ENCODE measurements at regions not wholly inside any gene's neighbourhood (a gene's known extent, or its start where the extent isn't known, plus 50 kb on each side); places are given as distances from the start of the nearest gene placed in this dataset.

DNA sequence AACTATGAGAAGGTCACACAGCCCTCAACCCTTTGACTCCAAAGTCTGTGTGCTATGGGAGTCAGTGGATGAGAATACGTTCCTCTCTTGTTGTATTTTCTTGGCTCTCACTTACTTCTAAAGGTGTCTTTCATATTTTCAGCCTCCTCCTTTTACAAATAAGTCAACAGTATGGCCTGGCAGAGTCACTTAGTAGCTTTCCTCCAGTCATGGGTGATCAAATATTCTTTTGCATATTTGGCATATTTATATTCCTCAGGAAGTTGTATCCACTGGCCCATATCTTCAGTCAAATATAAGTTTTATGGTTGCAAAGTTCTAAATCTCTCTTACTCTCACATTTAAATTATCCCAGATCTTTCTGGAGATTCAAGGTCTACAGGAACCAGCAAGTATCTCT, 327.5 kb downstream of the ETS1 start:
- no peaks in the 10 kb centered on the region for H3K4me1 ChIP-seq (ENCODE audit: control insufficient read depth, insufficient read depth, low read length)
- dilution Hi-C loops (cut with HindIII; ENCODE audit: low sequenced_read_pairs, unreplicated experiment): no loop called here
- no peaks in the 10 kb centered on the region for H4K20me1 ChIP-seq (ENCODE audit: insufficient read depth, low read length)
- CTCF ChIA-PET: interaction anchor here (0.7 to 1.3 kb wide), 2 partner anchors 52 to 246 kb away, joined by 3 read pairs; no protein-coding TSS in a partner anchor
- no peak overlapping the region for H3K56ac ChIP-seq (ENCODE audit: extremely low read depth, insufficient read depth, low read length)
- DNase-seq (no peak), ATAC-seq (ENCODE audit: low read depth) (no peak)
- no peak overlapping the region for H3K4me2 ChIP-seq (ENCODE audit: low read depth, low read length)
- no peak overlapping the region for H3K4me3 ChIP-seq (ENCODE audit: insufficient read depth, low read depth, low read length)
- H3K9me3 ChIP-seq (ENCODE audit: control insufficient read depth, insufficient read depth, low read length): no peaks in the 10 kb centered on the region
- BruUV-seq (replicated peaks): no TSS peak
- H3K4ac ChIP-seq (ENCODE audit: low read depth, low read length): no peak overlapping the region
- TF ChIP-seq BHLHE40 (IDR thresholded peaks at IDR 0.05; ENCODE audit: low read depth, low read length) (no peak), RAD21 (IDR thresholded peaks at IDR 0.05; ENCODE audit: low read length) (no peak), NFE2L2 (IDR thresholded peaks at IDR 0.05; ENCODE audit: low read depth, low read length) (no peak), CEBPB (IDR thresholded peaks at IDR 0.05; ENCODE audit: low read depth, low read length) (no peak), ELK1 (IDR thresholded peaks at IDR 0.05; ENCODE audit: borderline replicate concordance, low read depth, low read length) (no peak), POLR2A (IDR thresholded peaks at IDR 0.05; ENCODE audit: low read depth, low read length) (no peak), SMC3 (IDR thresholded peaks at IDR 0.05; ENCODE audit: low read depth, low read length) (no peak), RCOR1 (IDR thresholded peaks at IDR 0.05; ENCODE audit: insufficient replicate concordance, low read length) (no peak), FOS (IDR thresholded peaks at IDR 0.05; ENCODE audit: low read depth, low read length) (no peak), CHD1 (IDR thresholded peaks at IDR 0.05; ENCODE audit: low read depth, low read length) (no peak), MAFK (IDR thresholded peaks at IDR 0.05; ENCODE audit: low read depth, low read length) (no peak)
- TF ChIP-seq, protein P1, sequence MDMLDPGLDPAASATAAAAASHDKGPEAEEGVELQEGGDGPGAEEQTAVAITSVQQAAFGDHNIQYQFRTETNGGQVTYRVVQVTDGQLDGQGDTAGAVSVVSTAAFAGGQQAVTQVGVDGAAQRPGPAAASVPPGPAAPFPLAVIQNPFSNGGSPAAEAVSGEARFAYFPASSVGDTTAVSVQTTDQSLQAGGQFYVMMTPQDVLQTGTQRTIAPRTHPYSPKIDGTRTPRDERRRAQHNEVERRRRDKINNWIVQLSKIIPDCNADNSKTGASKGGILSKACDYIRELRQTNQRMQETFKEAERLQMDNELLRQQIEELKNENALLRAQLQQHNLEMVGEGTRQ (IDR thresholded peaks at IDR 0.05; ENCODE audit: low read depth, low read length): no peak
- no peak overlapping the region for H4K5ac ChIP-seq (ENCODE audit: low read depth, low read length)
- in situ Hi-C loops (cut with MboI; ENCODE audit: low sequenced_read_pairs): no loop called here
- H2BK20ac ChIP-seq (ENCODE audit: low read depth, low read length): no peak overlapping the region
- no peaks in the 10 kb centered on the region for H3K36me3 ChIP-seq (ENCODE audit: control insufficient read depth, insufficient read depth, low read length)
- H3K9me1 ChIP-seq (ENCODE audit: insufficient read depth, low read length): no peaks in the 10 kb centered on the region
- no peak overlapping the region for H2BK15ac ChIP-seq (ENCODE audit: low read depth, low read length)
- no peak overlapping the region for H2BK5ac ChIP-seq (ENCODE audit: low read depth, low read length, poor library complexity, severe bottlenecking)
- H2AFZ ChIP-seq (replicated peaks; ENCODE audit: low read length, poor library complexity): no peak overlapping the region
- H3K27ac ChIP-seq (ENCODE audit: insufficient read depth, low read length): no peak overlapping the region
- H3K9ac ChIP-seq (ENCODE audit: low read depth, low read length): no peak overlapping the region
- no peaks in the 10 kb centered on the region for H3K79me1 ChIP-seq (ENCODE audit: low read depth in 1 of 2, low read length in 2 of 2)
- no peak overlapping the region for H4K8ac ChIP-seq (ENCODE audit: low read depth in 2 of 2, low read length in 2 of 2)
- no peak overlapping the region for H3K23ac ChIP-seq (ENCODE audit: low read depth, low read length)
- POLR2A ChIA-PET (ENCODE audit: unreplicated experiment): interaction anchor here (0.5 kb wide), 1 partner anchor 68 kb away, joined by 3 read pairs; no protein-coding TSS in a partner anchor
- H3K18ac ChIP-seq (ENCODE audit: low read depth, low read length): no peak overlapping the region
- no peak overlapping the region for H3K14ac ChIP-seq (replicated peaks; ENCODE audit: low read depth, low read length)
- H2AK5ac ChIP-seq (ENCODE audit: low read depth, low read length): no peak overlapping the region
- no peak overlapping the region for H4K91ac ChIP-seq (ENCODE audit: insufficient read depth, low read depth, low read length)
- no peak overlapping the region for H2BK120ac ChIP-seq (ENCODE audit: low read depth, low read length)
- intact Hi-C loops (cut with micrococcal nuclease): no loop called here
- WGBS, 2 experiments (ENCODE audit: extremely low coverage in 2 of 2, insufficient read length in 1 of 2): no CpG with 5 or more reads among the region's 1 CpG
- peaks cover 6% of the 10 kb centered on the region for H3K27me3 ChIP-seq (ENCODE audit: control insufficient read depth, insufficient read depth, low read length)
- H2AK9ac ChIP-seq (replicated peaks; ENCODE audit: low read depth, low read length, poor library complexity): no peak overlapping the region
